BLaER1 treated with 17β-estradiol and CSF1 and Interleukin-3, amounts not matched to agents 10 nM and 100 nM (cell line): ENCODE measurements at regions not wholly inside any gene's neighbourhood (a gene's known extent, or its start where the extent isn't known, plus 50 kb on each side); places are given as distances from the start of the nearest gene placed in this dataset.
A peak's percentile ranks its signal among the peaks of the same experiment; 100 is the strongest.
"Not testable (repeated sequence)": the region's sequence is repeated elsewhere in the genome, so short reads cannot be mapped to it uniquely, and the experiment has no call there.

Source experiments
- H3K27ac ChIP-seq, 11 experiments: shearing (Covaris generic); formaldehyde crosslinking; 2 replicates each; pipeline ENCODE4 v1.8.1; 2022
- H3K27me3 ChIP-seq, 11 experiments: shearing (Covaris generic); formaldehyde crosslinking; 2 replicates each; pipeline ENCODE4 v1.8.1; 2022
- H3K36me3 ChIP-seq, 11 experiments: shearing (Covaris generic); formaldehyde crosslinking; 2 replicates each; pipeline ENCODE4 v1.8.1; 2022
- H3K4me1 ChIP-seq, 10 experiments: shearing (Covaris generic); formaldehyde crosslinking; 2 replicates each; pipeline ENCODE4 v1.8.1; 2022
- H3K4me2 ChIP-seq, 11 experiments: shearing (Covaris generic); formaldehyde crosslinking; 2 replicates each; pipeline ENCODE4 v1.8.1; 2022
- H3K4me3 ChIP-seq, 10 experiments: shearing (Covaris generic); formaldehyde crosslinking; 2 replicates each; pipeline ENCODE4 v1.8.1; 2022
- H3K9ac ChIP-seq, 11 experiments: shearing (Covaris generic); formaldehyde crosslinking; 2 replicates each; pipeline ENCODE4 v1.8.1; 2022
- H3K9me3 ChIP-seq, 11 experiments: shearing (Covaris generic); formaldehyde crosslinking; replicated peaks in 1 of 11; 2 replicates each; pipeline ENCODE4 v1.8.1; 2022
- H4K20me1 ChIP-seq, 11 experiments: shearing (Covaris generic); formaldehyde crosslinking; 2 replicates each; pipeline ENCODE4 v1.8.1; 2022

- not testable (repeated sequence) for H3K27ac ChIP-seq, H3K4me1 ChIP-seq, H3K36me3 ChIP-seq, H3K27me3 ChIP-seq, H3K9ac ChIP-seq, H3K4me2 ChIP-seq, H3K4me3 ChIP-seq, H4K20me1 ChIP-seq
- peaks cover 0 to 12% (median 6%) of the 10 kb centered on the region in 11 experiments; a peak in 13 of 22 replicates for H3K9me3 ChIP-seq
These were observed 165.3 kb downstream of the ATP6V0E2 start for GRCh38 chr7:150039061-150039460.

- H3K9ac ChIP-seq, H3K4me2 ChIP-seq, H3K27ac ChIP-seq, H3K4me1 ChIP-seq, H3K36me3 ChIP-seq, H3K9me3 ChIP-seq, H4K20me1 ChIP-seq, H3K4me3 ChIP-seq: not testable (repeated sequence)
- peaks cover 7 to 20% (median 15%) of the 10 kb centered on the region in 11 experiments for H3K27me3 ChIP-seq
These were observed 168.5 kb downstream of the ATP6V0E2 start for GRCh38 chr7:150042281-150042680.

GRCh38 chr7:150044771-150045170 is 171.0 kb downstream of the ATP6V0E2 start:
- H3K4me3 ChIP-seq, H3K27ac ChIP-seq, H3K36me3 ChIP-seq: not testable (repeated sequence)

GRCh38 chr7:150045596-150045995 is 171.8 kb downstream of the ATP6V0E2 start:
- H3K4me2 ChIP-seq, H3K9me3 ChIP-seq, H3K4me3 ChIP-seq, H3K27ac ChIP-seq, H3K9ac ChIP-seq, H3K36me3 ChIP-seq, H4K20me1 ChIP-seq: not testable (repeated sequence)
- H3K4me1 ChIP-seq, result peaks cover 3 to 18% (median 8%) of the 10 kb centered on the region in 10 experiments; a peak in 13 of 20 replicates
- H3K27me3 ChIP-seq, result peaks cover 35 to 51% (median 48%) of the 10 kb centered on the region in 11 experiments

More at GRCh38 chr7:150044771-150045170, 171.0 kb downstream of the ATP6V0E2 start:
- not testable (repeated sequence) for H3K4me2 ChIP-seq, H3K9me3 ChIP-seq, H4K20me1 ChIP-seq, H3K9ac ChIP-seq
- Histone ChIP-seq H3K4me1 (peaks cover 3 to 18% (median 8%) of the 10 kb centered on the region in 10 experiments; a peak in 13 of 20 replicates), H3K27me3 (peaks cover 29 to 45% (median 40%) of the 10 kb centered on the region in 11 experiments)

- H3K4me3 ChIP-seq, H3K9me3 ChIP-seq, H3K36me3 ChIP-seq, H3K4me2 ChIP-seq, H4K20me1 ChIP-seq, H3K27ac ChIP-seq, H3K9ac ChIP-seq: not testable (repeated sequence)
- peaks cover 35 to 52% (median 49%) of the 10 kb centered on the region in 11 experiments for H3K27me3 ChIP-seq
- peaks cover 3 to 18% (median 8%) of the 10 kb centered on the region in 10 experiments; a peak in 13 of 20 replicates for H3K4me1 ChIP-seq
These were observed 172.8 kb downstream of the ATP6V0E2 start for GRCh38 chr7:150046290-150047194.

- Histone ChIP-seq H3K4me2 (peak overlapping the region; percentile 75 to 93 (median 89)), H3K4me1 (peaks cover 3 to 18% (median 8%) of the 10 kb centered on the region in 10 experiments; a peak in 13 of 20 replicates), H3K4me3 (peak overlapping the region; percentile 46 to 69 (median 58)), H3K9ac (peak overlapping the region in 2 of 11 experiments; percentile 15 to 46; a peak in 5 of 22 replicates), H3K27me3 (peaks cover 35 to 52% (median 49%) of the 10 kb centered on the region in 11 experiments)
- H4K20me1 ChIP-seq, H3K9me3 ChIP-seq, H3K36me3 ChIP-seq, H3K27ac ChIP-seq: not testable (repeated sequence)
These were observed 173.6 kb downstream of the ATP6V0E2 start for GRCh38 chr7:150047329-150047728.

GRCh38 chr7:150047772-150048171 is 174.0 kb downstream of the ATP6V0E2 start:
- Histone ChIP-seq H3K9ac (peak overlapping the region in 2 of 11 experiments; percentile 15 to 46; a peak in 6 of 22 replicates), H3K4me2 (peak overlapping the region; percentile 75 to 93 (median 89))

GRCh38 chr7:150048244-150049011 is 174.7 kb downstream of the ATP6V0E2 start:
- H3K27me3 ChIP-seq, result peaks cover 35 to 52% (median 49%) of the 10 kb centered on the region in 11 experiments
- not testable (repeated sequence) for H3K27ac ChIP-seq, H3K9me3 ChIP-seq, H4K20me1 ChIP-seq, H3K36me3 ChIP-seq
- H3K9ac ChIP-seq, result peak overlapping the region in 1 of 11 experiments; percentile 44; a peak in 1 of 22 replicates
- H3K4me2 ChIP-seq, result peak overlapping the region; percentile 79 to 95 (median 90)
- peak overlapping the region; percentile 39 to 69 (median 56) for H3K4me3 ChIP-seq
- H3K4me1 ChIP-seq, result peaks cover 3 to 18% (median 8%) of the 10 kb centered on the region in 10 experiments; a peak in 13 of 20 replicates

More at GRCh38 chr7:150047772-150048171, 174.0 kb downstream of the ATP6V0E2 start:
- peaks cover 35 to 52% (median 49%) of the 10 kb centered on the region in 11 experiments for H3K27me3 ChIP-seq
- not testable (repeated sequence) for H3K36me3 ChIP-seq, H3K27ac ChIP-seq, H3K9me3 ChIP-seq, H4K20me1 ChIP-seq
- peak overlapping the region; percentile 46 to 69 (median 58) for H3K4me3 ChIP-seq
- H3K4me1 ChIP-seq, result peaks cover 3 to 18% (median 8%) of the 10 kb centered on the region in 10 experiments; a peak in 13 of 20 replicates

- H3K4me1 ChIP-seq, result peaks cover 3 to 18% (median 8%) of the 10 kb centered on the region in 10 experiments; a peak in 13 of 20 replicates
- not testable (repeated sequence) for H3K36me3 ChIP-seq, H3K9ac ChIP-seq, H3K27ac ChIP-seq, H4K20me1 ChIP-seq, H3K9me3 ChIP-seq
- H3K27me3 ChIP-seq, result peaks cover 35 to 52% (median 49%) of the 10 kb centered on the region in 11 experiments
- H3K4me2 ChIP-seq, result peak overlapping the region; percentile 77 to 95 (median 84); a peak in 21 of 22 replicates
- peak overlapping the region; percentile 39 to 67 (median 52); a peak in 19 of 20 replicates for H3K4me3 ChIP-seq
These were observed 175.4 kb downstream of the ATP6V0E2 start for GRCh38 chr7:150049012-150049655.

- H3K4me2 ChIP-seq, result not testable (repeated sequence)
These were observed 179.6 kb downstream of the ATP6V0E2 start for GRCh38 chr7:150053396-150053795.

GRCh38 chr7:150054242-150054641 is 180.5 kb downstream of the ATP6V0E2 start:
- not testable (repeated sequence) for H3K4me3 ChIP-seq, H3K4me2 ChIP-seq, H3K4me1 ChIP-seq, H3K36me3 ChIP-seq, H3K9me3 ChIP-seq, H3K27ac ChIP-seq, H3K9ac ChIP-seq, H4K20me1 ChIP-seq
- H3K27me3 ChIP-seq, result peaks cover 8 to 14% (median 12%) of the 10 kb centered on the region in 11 experiments

More at GRCh38 chr7:150053396-150053795, 179.6 kb downstream of the ATP6V0E2 start:
- H3K9ac ChIP-seq, H3K27ac ChIP-seq, H4K20me1 ChIP-seq, H3K4me1 ChIP-seq, H3K9me3 ChIP-seq, H3K36me3 ChIP-seq, H3K4me3 ChIP-seq: not testable (repeated sequence)
- peaks cover 17 to 22% (median 21%) of the 10 kb centered on the region in 11 experiments for H3K27me3 ChIP-seq

GRCh38 chr7:150060259-150061221 is 186.8 kb downstream of the ATP6V0E2 start:
- H3K27ac ChIP-seq, H3K4me3 ChIP-seq, H3K4me2 ChIP-seq, H3K9ac ChIP-seq, H3K9me3 ChIP-seq, H3K4me1 ChIP-seq, H4K20me1 ChIP-seq, H3K27me3 ChIP-seq, H3K36me3 ChIP-seq: not testable (repeated sequence)
